Endodermal cell (in vitro differentiated cells): ENCODE measurements at regions not wholly inside any gene's neighbourhood (a gene's known extent, or its start where the extent isn't known, plus 50 kb on each side); places are given as distances from the start of the nearest gene placed in this dataset.

ENCODE experiments used
- DNase-seq: peaks from one replicate; pipeline ENCODE4 v3.0.0-alpha.2; 2017
- H3K27ac ChIP-seq: 2 replicates; pipeline ENCODE4 v1.5.1; 2013; ENCODE audit warnings: mild to moderate bottlenecking, low read depth, low read length, moderate library complexity
- H3K27me3 ChIP-seq: 2 replicates; pipeline ENCODE4 v1.6.1; 2013; ENCODE audit warnings: mild to moderate bottlenecking, low read length, moderate library complexity; ENCODE audit not compliant: insufficient read depth, control insufficient read depth, poor library complexity, severe bottlenecking
- H3K36me3 ChIP-seq: 2 replicates; pipeline ENCODE4 v1.7.0; 2013; ENCODE audit warnings: mild to moderate bottlenecking, low read length, moderate library complexity; ENCODE audit not compliant: control insufficient read depth, insufficient read depth
- H3K4me1 ChIP-seq: one replicate; pipeline ENCODE4 v1.7.0; 2013; ENCODE audit warnings: low read length; ENCODE audit not compliant: control insufficient read depth, insufficient read depth
- H3K4me3 ChIP-seq: 2 replicates; pipeline ENCODE4 v1.5.1; 2013; ENCODE audit warnings: mild to moderate bottlenecking, low read length, moderate library complexity
- H3K9ac ChIP-seq: 2 replicates; pipeline ENCODE4 v1.6.1; 2013; ENCODE audit warnings: mild to moderate bottlenecking, low read length, moderate library complexity; ENCODE audit not compliant: poor library complexity, severe bottlenecking; ENCODE audit errors: extremely low read depth
- H3K9me3 ChIP-seq: 2 replicates; pipeline ENCODE4 v1.6.1; 2013; ENCODE audit warnings: mild to moderate bottlenecking, low read length, moderate library complexity; ENCODE audit not compliant: control insufficient read depth
- H3K27ac Mint-ChIP-seq: 2 replicates; pipeline ENCODE4 v1.8.0; 2020; ENCODE audit warnings: mixed read lengths
- H3K27me3 Mint-ChIP-seq: 2 replicates; pipeline ENCODE4 v1.8.0; 2021; ENCODE audit warnings: mild to moderate bottlenecking, mixed read lengths; ENCODE audit not compliant: insufficient read depth
- H3K36me3 Mint-ChIP-seq: 2 replicates; pipeline ENCODE4 v1.8.0; 2020; ENCODE audit warnings: low read depth, mixed read lengths
- H3K4me1 Mint-ChIP-seq: 2 replicates; pipeline ENCODE4 v1.8.0; 2020; ENCODE audit warnings: mixed read lengths
- H3K4me3 Mint-ChIP-seq: 2 replicates; pipeline ENCODE4 v1.8.0; 2020; ENCODE audit warnings: mild to moderate bottlenecking, moderate library complexity, mixed read lengths
- H3K9me3 Mint-ChIP-seq: 2 replicates; pipeline ENCODE4 v1.8.0; 2020; ENCODE audit warnings: mild to moderate bottlenecking, mixed read lengths
- CTCF ChIP-seq: fragments of 200-600 bp; sonication (generic); conservative IDR thresholded peaks from 2 replicates; pipeline ENCODE4 v1.5.0; 2021; ENCODE audit warnings: antibody characterized with exemption, mild to moderate bottlenecking
- WGBS, 2 experiments: methylation state at CpG; one replicate each; pipeline versions ENCODE4 v1.1.5 to v1.1.7; 2013; ENCODE audit warnings: missing lambda C conversion rate in 2 of 2, mixed read lengths in 1 of 2; ENCODE audit not compliant: insufficient coverage in 1 of 2, insufficient read length in 1 of 2; 5-methylcytosine and 5-hydroxymethylcytosine counted together

GRCh38 chr10:43972976-43973647, 324.4 kb upstream of the ZNF32 start:
- H3K27me3 ChIP-seq = no peaks in the 10 kb centered on the region
- no peak for TF ChIP-seq CTCF

GRCh38 chr10:43971981-43972380, 323.3 kb upstream of the ZNF32 start:
- no peaks in the 10 kb centered on the region for H3K9me3 ChIP-seq
- H3K27ac Mint-ChIP-seq = no peak overlapping the region

More at GRCh38 chr10:43972976-43973647, 324.4 kb upstream of the ZNF32 start:
- no peak for DNase-seq
- Mint-ChIP-seq H3K4me1 (no peaks in the 10 kb centered on the region), H3K36me3 (no peaks in the 10 kb centered on the region), H3K4me3 (no peak overlapping the region), H3K9me3 (no peaks in the 10 kb centered on the region), H3K27ac (no peak overlapping the region), H3K27me3 (peaks cover 2% of the 10 kb centered on the region)
- H3K9ac ChIP-seq = no peak overlapping the region
- H3K36me3 ChIP-seq = no peaks in the 10 kb centered on the region
- H3K4me3 ChIP-seq = no peak overlapping the region
- no peaks in the 10 kb centered on the region for H3K9me3 ChIP-seq
- H3K4me1 ChIP-seq = no peaks in the 10 kb centered on the region
- no peak overlapping the region for H3K27ac ChIP-seq
- WGBS, 2 experiments = 88 to 98% methylated on average over 10 of the region's 10 CpGs

GRCh38 chr10:43971306-43971705, 322.6 kb upstream of the ZNF32 start:
- no peak for TF ChIP-seq CTCF
- H3K27me3 ChIP-seq = no peaks in the 10 kb centered on the region
- Mint-ChIP-seq H3K4me1 (no peaks in the 10 kb centered on the region), H3K27me3 (peaks cover 7% of the 10 kb centered on the region), H3K9me3 (no peaks in the 10 kb centered on the region), H3K4me3 (no peak overlapping the region), H3K27ac (no peak overlapping the region), H3K36me3 (no peaks in the 10 kb centered on the region)
- H3K9me3 ChIP-seq = no peaks in the 10 kb centered on the region
- no peak overlapping the region for H3K9ac ChIP-seq
- no peak overlapping the region for H3K4me3 ChIP-seq
- H3K27ac ChIP-seq = no peak overlapping the region
- H3K4me1 ChIP-seq = no peaks in the 10 kb centered on the region
- DNase-seq = no peak
- WGBS, 2 experiments = 94 to 100% methylated on average over 2 to 5 of the region's 5 CpGs
- no peaks in the 10 kb centered on the region for H3K36me3 ChIP-seq

More at GRCh38 chr10:43971981-43972380, 323.3 kb upstream of the ZNF32 start:
- no peak overlapping the region for H3K9ac ChIP-seq
- no peaks in the 10 kb centered on the region for H3K4me1 ChIP-seq
- no peak overlapping the region for H3K4me3 Mint-ChIP-seq
- no peak for TF ChIP-seq CTCF
- H3K27me3 ChIP-seq = no peaks in the 10 kb centered on the region
- WGBS, 2 experiments = 90 to 94% methylated on average over 5 to 8 of the region's 8 CpGs
- no peaks in the 10 kb centered on the region for H3K9me3 Mint-ChIP-seq
- no peak for DNase-seq
- H3K4me3 ChIP-seq = no peak overlapping the region
- H3K27me3 Mint-ChIP-seq = peaks cover 5% of the 10 kb centered on the region
- no peaks in the 10 kb centered on the region for H3K36me3 ChIP-seq
- H3K36me3 Mint-ChIP-seq = no peaks in the 10 kb centered on the region
- H3K27ac ChIP-seq = no peak overlapping the region
- H3K4me1 Mint-ChIP-seq = no peaks in the 10 kb centered on the region
